SU-DHL-6 (cell line): ENCODE measurements at regions not wholly inside any gene's neighbourhood (a gene's known extent, or its start where the extent isn't known, plus 50 kb on each side); places are given as distances from the start of the nearest gene placed in this dataset.
"Not testable (repeated sequence)": the region's sequence is repeated elsewhere in the genome, so short reads cannot be mapped to it uniquely, and the experiment has no call there.

Experiments used
- H2AFZ ChIP-seq: fragments of 200-600 bp; sonication (generic); 2 replicates; pipeline ENCODE4 v1.6.1; 2014; ENCODE audit warnings: low read depth, mild to moderate bottlenecking, moderate library complexity, mixed read lengths, antibody characterized with exemption, low read length; ENCODE audit not compliant: severe bottlenecking
- H3F3A ChIP-seq: fragments of 200-600 bp; shearing (Covaris generic); 2 replicates; pipeline ENCODE4 v1.6.0; 2016; ENCODE audit warnings: antibody characterized with exemption, mild to moderate bottlenecking; ENCODE audit not compliant: insufficient read depth
- H3K27ac ChIP-seq: fragments of 200-600 bp; sonication (generic); 2 replicates; pipeline ENCODE4 v1.5.1; 2016; ENCODE audit warnings: low read depth, mild to moderate bottlenecking, low read length, moderate library complexity, mixed read lengths
- H3K27me3 ChIP-seq: fragments of 200-600 bp; sonication (generic), shearing (Covaris generic); 2 replicates; pipeline ENCODE4 v1.6.0; 2014; ENCODE audit warnings: mild to moderate bottlenecking, low read length
- H3K36me3 ChIP-seq: fragments of 200-600 bp; sonication (generic); 2 replicates; pipeline ENCODE4 v1.6.1; 2014; ENCODE audit warnings: mild to moderate bottlenecking, low read length, mixed read lengths
- H3K4me2 ChIP-seq: fragments of 300-600, 200-600 bp; shearing (Covaris generic), sonication (generic); 2 replicates; pipeline ENCODE4 v1.6.0; 2014; ENCODE audit warnings: low read length, low read depth, mild to moderate bottlenecking; ENCODE audit not compliant: poor library complexity, severe bottlenecking
- H3K4me3 ChIP-seq: fragments of 200-600 bp; sonication (generic); 2 replicates; pipeline ENCODE4 v1.5.1; 2014; ENCODE audit warnings: antibody characterized with exemption, low read length, mild to moderate bottlenecking, mixed read lengths; ENCODE audit not compliant: insufficient read depth, poor library complexity, severe bottlenecking
- H3K79me2 ChIP-seq: fragments of 200-600 bp; sonication (generic); 2 replicates; pipeline ENCODE4 v1.6.1; 2014; ENCODE audit warnings: mild to moderate bottlenecking, low read length, moderate library complexity; ENCODE audit not compliant: insufficient read depth
- H3K9ac ChIP-seq: fragments of 200-600 bp; sonication (generic); 2 replicates; pipeline ENCODE4 v1.7.0; 2014; ENCODE audit warnings: mild to moderate bottlenecking, low read length
- H3K9me2 ChIP-seq: fragments of 200-600 bp; sonication (generic); replicated peaks from 2 replicates; pipeline ENCODE4 v1.6.1; 2014; ENCODE audit warnings: low read length; ENCODE audit not compliant: insufficient read depth
- H3K9me3 ChIP-seq: fragments of 200-600 bp; sonication (generic); 2 replicates; pipeline ENCODE4 v1.6.1; 2014; ENCODE audit warnings: low read length, mixed read lengths; ENCODE audit not compliant: insufficient read depth
- H4K20me1 ChIP-seq: fragments of 200-600 bp; sonication (generic); 2 replicates; pipeline ENCODE4 v1.6.1; 2014; ENCODE audit warnings: low read depth, mild to moderate bottlenecking, antibody characterized with exemption, low read length, moderate library complexity, mixed read lengths
- EZH2phosphoT487 ChIP-seq: fragments of 200-600 bp; sonication (generic), shearing (Covaris generic); conservative IDR thresholded peaks from 2 replicates; pipeline ENCODE4 v1.6.1; 2018; ENCODE audit warnings: mild to moderate bottlenecking, antibody characterized with exemption, low read length, moderate library complexity, mixed read lengths
- TF ChIP-seq, protein P1 (sequence below): fragments of 200-600 bp; sonication (generic); IDR thresholded peaks from one replicate; pipeline ENCODE4 v1.5.1; 2017; ENCODE audit warnings: antibody characterized with exemption, mild to moderate bottlenecking, low read length, moderate library complexity; ENCODE audit not compliant: insufficient read depth, poor library complexity, severe bottlenecking

DNA sequence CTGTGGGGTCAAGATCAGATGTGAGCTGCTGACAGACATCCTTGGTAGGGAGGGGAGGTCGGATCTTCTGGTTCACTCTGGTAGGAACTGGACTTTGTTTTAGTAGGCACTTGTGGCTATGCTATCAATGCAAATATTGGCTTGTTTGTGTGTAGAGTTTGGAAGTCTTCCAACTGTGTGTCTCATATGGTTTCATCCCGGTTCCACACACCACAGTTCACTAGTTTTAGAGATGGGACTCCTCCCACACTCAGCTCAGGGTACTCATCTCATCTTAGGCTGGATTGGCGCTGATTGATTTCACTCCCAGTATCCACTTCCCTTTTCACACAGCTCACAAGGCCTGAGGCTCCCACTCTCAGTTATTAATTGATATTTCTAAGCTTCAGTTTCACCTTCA lies 161.3 kb downstream of the THBS2 start:
- no peak for TF ChIP-seq EZH2phosphoT487
- TF ChIP-seq, protein P1, sequence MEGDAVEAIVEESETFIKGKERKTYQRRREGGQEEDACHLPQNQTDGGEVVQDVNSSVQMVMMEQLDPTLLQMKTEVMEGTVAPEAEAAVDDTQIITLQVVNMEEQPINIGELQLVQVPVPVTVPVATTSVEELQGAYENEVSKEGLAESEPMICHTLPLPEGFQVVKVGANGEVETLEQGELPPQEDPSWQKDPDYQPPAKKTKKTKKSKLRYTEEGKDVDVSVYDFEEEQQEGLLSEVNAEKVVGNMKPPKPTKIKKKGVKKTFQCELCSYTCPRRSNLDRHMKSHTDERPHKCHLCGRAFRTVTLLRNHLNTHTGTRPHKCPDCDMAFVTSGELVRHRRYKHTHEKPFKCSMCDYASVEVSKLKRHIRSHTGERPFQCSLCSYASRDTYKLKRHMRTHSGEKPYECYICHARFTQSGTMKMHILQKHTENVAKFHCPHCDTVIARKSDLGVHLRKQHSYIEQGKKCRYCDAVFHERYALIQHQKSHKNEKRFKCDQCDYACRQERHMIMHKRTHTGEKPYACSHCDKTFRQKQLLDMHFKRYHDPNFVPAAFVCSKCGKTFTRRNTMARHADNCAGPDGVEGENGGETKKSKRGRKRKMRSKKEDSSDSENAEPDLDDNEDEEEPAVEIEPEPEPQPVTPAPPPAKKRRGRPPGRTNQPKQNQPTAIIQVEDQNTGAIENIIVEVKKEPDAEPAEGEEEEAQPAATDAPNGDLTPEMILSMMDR, result no peak
- H3K9ac ChIP-seq, result no peak overlapping the region
- no peak overlapping the region for H3K4me3 ChIP-seq
- H3K27ac ChIP-seq, result no peak overlapping the region
- no peaks in the 10 kb centered on the region for H3K27me3 ChIP-seq
- H3F3A ChIP-seq, result no peaks in the 10 kb centered on the region
- no peaks in the 10 kb centered on the region for H3K36me3 ChIP-seq
- H2AFZ ChIP-seq, result no peak overlapping the region
- H3K79me2 ChIP-seq, result no peaks in the 10 kb centered on the region
- no peaks in the 10 kb centered on the region for H4K20me1 ChIP-seq
- no peaks in the 10 kb centered on the region for H3K9me2 ChIP-seq
- H3K4me2 ChIP-seq, result no peak overlapping the region
- H3K9me3 ChIP-seq, result peaks cover 10% of the 10 kb centered on the region; the same call in 1 of the 2 replicates

DNA sequence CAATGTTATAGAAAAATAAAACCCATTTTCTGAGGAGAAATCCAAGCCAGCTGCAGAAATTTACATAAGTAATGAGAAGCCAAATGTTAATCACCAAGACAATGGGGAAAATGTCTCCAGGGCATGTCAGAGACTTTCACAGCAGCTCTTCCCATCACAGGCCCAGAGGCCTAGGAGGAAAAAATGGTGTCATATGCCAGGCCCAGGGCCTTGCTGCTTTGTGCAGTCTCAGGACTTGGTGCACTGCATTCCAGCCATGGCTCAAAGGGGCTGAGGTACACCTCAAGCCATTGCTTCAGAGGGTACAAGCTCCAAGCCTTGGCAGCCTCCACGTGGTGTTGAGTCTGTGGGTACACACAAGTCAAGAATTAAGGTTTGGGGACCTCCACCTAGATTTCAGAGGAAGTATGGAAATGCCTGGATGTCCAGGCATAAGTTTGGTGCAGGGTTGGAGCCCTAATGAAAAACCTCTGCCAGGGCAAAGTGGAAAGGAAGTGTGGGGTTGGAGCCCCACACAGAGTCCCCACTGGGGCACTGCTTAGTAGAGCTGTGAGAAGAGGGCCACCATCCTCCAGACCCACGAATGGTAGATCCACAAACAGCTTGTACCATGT lies 163.0 kb downstream of the THBS2 start:
- H4K20me1 ChIP-seq, H3K4me2 ChIP-seq, H3K4me3 ChIP-seq, H3K27ac ChIP-seq, H2AFZ ChIP-seq, H3K36me3 ChIP-seq, H3K27me3 ChIP-seq, H3K9me2 ChIP-seq, H3F3A ChIP-seq, H3K9ac ChIP-seq, H3K79me2 ChIP-seq: not testable (repeated sequence)
- peaks cover 10% of the 10 kb centered on the region; the same call in 1 of the 2 replicates for H3K9me3 ChIP-seq

DNA sequence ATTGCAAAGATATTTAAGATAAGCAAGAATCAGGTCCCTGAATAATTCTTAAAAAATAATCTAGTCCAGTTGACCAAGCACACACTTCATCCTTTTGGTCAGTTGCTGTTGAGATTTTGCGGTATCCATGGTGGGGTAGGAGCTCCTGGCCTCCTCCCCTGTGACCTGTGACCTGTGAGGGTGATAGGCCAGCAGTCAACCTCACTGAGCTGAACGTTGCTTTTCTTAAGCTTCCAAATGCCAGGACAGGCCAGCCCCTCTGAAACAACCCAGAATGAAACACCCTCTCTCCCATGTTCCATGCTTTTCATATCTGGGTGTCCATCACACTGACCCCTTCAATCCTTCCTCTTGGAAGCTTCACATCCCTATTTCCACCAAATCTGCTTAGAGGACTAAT lies 164.9 kb downstream of the THBS2 start:
- no peaks in the 10 kb centered on the region for H3K36me3 ChIP-seq
- no peaks in the 10 kb centered on the region for H3F3A ChIP-seq
- no peaks in the 10 kb centered on the region for H3K27me3 ChIP-seq
- no peaks in the 10 kb centered on the region for H3K9me2 ChIP-seq
- H2AFZ ChIP-seq, result no peak overlapping the region
- no peak overlapping the region for H3K27ac ChIP-seq
- peaks cover 10% of the 10 kb centered on the region; the same call in 1 of the 2 replicates for H3K9me3 ChIP-seq
- no peak overlapping the region for H3K4me2 ChIP-seq
- TF ChIP-seq, protein P1, result no peak
- no peak for TF ChIP-seq EZH2phosphoT487
- no peaks in the 10 kb centered on the region for H3K79me2 ChIP-seq
- no peak overlapping the region for H3K9ac ChIP-seq
- no peaks in the 10 kb centered on the region for H4K20me1 ChIP-seq
- H3K4me3 ChIP-seq, result no peak overlapping the region

- Histone ChIP-seq H3K9ac (no peak overlapping the region), H3K36me3 (no peaks in the 10 kb centered on the region), H3F3A (no peaks in the 10 kb centered on the region), H3K9me3 (peaks cover 10% of the 10 kb centered on the region; the same call in 1 of the 2 replicates), H3K4me3 (no peak overlapping the region), H3K27me3 (no peaks in the 10 kb centered on the region), H3K27ac (no peak overlapping the region), H4K20me1 (no peaks in the 10 kb centered on the region), H3K4me2 (no peak overlapping the region), H3K79me2 (no peaks in the 10 kb centered on the region), H2AFZ (no peak overlapping the region), H3K9me2 (no peaks in the 10 kb centered on the region)
- no peak for TF ChIP-seq EZH2phosphoT487
Observed at GRCh38 chr6:169087443-169088041, 166.1 kb downstream of the THBS2 start.

DNA sequence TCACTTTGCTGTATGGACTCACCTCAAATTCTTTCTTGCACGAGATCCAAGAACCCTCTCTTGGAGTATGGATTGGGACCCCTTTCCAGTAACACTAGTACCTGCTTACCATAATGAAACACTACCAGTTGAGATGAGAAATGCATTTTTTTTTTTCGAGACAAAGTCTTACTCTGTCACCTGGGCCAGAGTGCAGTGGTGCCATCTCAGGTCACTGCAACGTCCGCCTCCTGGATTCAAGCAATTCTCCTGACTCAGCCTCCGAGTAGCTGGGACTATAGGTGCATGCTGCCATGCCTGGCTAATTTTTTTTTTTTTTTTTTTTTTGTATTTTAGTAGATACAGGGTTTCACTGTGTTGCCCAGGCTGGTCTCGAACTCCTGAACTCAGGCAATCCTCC lies 167.0 kb downstream of the THBS2 start:
- H3K4me2 ChIP-seq, H3K4me3 ChIP-seq, H3K27me3 ChIP-seq, H3K27ac ChIP-seq, H3K36me3 ChIP-seq, H2AFZ ChIP-seq, H3K9ac ChIP-seq, H4K20me1 ChIP-seq, H3F3A ChIP-seq, H3K9me2 ChIP-seq, H3K79me2 ChIP-seq: not testable (repeated sequence)
- peaks cover 10% of the 10 kb centered on the region; the same call in 1 of the 2 replicates for H3K9me3 ChIP-seq
